NCI-H774 (cell line): ENCODE measurements at regions not wholly inside any gene's neighbourhood (a gene's known extent, or its start where the extent isn't known, plus 50 kb on each side); places are given as distances from the start of the nearest gene placed in this dataset.
"Not testable (repeated sequence)": the region's sequence is repeated elsewhere in the genome, so short reads cannot be mapped to it uniquely, and the experiment has no call there.

Experiments used
- DNase-seq: peaks from one replicate; lab custom pipeline; 2025; lab: John Stamatoyannopoulos, UW

DNA sequence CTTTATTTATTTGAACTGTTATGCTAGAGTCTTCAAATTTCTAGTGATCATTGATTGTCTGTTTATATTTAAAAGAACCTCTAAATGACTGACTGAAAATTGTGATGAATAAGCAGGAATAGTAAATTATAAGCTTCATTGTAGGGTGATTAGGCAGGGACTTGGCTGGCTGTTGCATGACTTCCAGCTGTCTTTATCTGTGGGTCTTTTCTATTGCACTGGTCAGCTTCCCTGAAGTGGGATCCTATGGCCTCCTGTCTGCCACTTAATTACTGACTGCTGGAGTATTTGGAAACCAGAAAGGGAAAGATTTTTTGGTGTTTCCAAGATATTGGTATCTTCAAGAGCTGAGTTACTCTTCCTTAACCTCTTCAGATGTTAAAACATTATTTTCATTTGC is 123.0 kb upstream of the CCNH start:
- DNase-seq, result no peak

DNA sequence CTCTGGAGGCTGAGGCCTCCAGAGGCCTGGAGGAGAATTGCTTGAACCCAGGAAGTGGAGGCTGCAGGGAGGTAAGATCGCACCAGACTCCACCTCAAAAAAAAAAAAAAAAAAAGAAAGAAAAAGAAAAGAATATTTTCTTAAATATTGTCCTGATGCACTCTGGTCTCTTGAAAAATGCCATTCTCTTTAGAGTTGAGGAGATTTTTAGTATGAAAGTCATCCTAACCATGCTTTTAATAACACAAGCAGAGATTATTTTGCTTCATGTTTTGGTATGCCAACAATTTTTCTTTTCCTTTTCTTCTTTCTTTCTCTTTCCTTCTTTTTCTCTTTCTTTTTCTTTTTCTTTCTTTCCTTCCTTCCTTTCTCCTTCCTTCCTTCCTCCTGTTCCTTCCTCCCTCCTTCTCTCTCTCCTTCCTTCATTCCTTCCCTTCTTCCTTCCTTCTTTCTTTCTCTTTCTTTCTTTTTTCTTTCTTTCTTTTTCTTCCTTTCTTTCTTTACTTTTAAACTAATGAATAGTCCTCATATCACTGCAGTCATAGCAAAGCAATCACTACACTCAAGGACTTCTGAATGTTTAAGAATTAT is 116.9 kb upstream of the CCNH start:
- no peak for DNase-seq

DNA sequence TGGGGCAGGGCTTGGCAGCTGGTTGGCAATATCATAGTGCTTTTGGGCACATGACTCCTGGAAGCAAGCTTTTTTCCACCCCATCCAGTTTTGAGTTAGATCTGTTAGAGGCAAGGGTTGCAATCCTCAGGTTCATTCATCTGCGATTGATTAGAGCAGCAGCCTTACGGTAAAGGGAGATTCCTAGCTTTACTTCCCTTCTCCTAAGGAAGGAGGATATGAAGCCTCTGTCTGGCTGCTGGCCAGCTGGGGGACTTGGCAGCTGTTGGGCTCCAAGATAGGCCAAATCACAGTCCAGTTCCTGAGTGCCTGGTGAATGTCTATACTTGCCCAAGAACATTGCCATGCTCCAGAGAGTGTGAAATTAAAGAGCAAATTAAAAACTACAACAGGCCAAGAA is 113.4 kb upstream of the CCNH start:
- no peak for DNase-seq

DNA sequence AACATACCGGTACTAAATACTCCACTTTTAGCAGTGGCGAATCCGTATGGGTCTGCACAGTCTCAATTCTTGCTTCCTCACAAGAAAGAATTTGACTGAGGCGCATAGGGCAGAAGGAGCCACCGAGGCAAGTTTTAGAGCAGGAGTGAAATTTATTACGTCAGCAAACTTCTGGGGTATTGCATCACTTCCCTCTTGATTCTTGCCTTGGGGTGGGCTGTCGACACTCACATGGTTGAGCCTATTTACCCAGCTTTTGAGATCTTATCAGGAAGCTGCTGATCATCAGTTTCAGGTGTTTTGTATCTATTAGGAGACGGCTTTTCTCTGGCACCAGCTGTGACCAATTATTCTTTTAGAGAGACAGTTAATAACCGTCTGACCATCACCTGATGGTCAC is 111.5 kb upstream of the CCNH start:
- no peak for DNase-seq

DNA sequence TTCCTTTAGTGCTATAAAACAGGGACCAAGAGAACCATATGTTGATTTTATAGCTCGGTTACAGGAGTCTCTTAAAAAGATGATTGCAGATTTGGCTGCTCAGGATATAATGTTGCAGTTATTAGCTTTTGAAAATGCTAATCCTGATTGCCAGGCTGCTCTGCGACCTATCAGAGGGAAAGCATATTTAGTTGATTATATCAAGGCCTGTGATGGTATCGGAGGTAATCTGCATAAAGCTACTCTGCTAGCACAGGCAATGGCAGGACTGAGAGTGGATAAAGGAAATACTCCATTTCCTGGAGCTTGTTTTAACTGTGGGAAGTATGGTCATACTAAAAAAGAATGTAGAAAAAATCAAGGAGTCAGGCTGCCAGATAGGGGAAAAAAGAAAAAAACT is 99.0 kb upstream of the CCNH start:
- DNase-seq, result not testable (repeated sequence)

DNA sequence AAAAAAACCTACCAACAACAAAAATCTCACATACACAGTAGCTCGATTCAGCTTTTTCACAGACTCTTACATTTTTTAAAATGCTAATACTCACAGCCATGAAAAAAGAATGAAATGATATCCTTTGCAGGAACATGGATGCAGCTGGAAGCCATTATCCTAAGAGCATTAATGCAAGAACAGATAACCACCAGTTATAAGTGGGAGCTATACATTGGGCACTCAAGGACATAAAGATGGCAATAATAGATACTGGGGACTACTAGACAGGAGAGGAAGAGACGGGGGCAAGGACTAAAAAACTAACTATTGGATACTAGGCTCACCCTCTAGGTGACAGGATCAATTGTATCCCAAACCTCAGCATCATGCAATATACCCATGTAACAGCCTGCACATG is 90.3 kb upstream of the CCNH start:
- DNase-seq, result no peak

DNA sequence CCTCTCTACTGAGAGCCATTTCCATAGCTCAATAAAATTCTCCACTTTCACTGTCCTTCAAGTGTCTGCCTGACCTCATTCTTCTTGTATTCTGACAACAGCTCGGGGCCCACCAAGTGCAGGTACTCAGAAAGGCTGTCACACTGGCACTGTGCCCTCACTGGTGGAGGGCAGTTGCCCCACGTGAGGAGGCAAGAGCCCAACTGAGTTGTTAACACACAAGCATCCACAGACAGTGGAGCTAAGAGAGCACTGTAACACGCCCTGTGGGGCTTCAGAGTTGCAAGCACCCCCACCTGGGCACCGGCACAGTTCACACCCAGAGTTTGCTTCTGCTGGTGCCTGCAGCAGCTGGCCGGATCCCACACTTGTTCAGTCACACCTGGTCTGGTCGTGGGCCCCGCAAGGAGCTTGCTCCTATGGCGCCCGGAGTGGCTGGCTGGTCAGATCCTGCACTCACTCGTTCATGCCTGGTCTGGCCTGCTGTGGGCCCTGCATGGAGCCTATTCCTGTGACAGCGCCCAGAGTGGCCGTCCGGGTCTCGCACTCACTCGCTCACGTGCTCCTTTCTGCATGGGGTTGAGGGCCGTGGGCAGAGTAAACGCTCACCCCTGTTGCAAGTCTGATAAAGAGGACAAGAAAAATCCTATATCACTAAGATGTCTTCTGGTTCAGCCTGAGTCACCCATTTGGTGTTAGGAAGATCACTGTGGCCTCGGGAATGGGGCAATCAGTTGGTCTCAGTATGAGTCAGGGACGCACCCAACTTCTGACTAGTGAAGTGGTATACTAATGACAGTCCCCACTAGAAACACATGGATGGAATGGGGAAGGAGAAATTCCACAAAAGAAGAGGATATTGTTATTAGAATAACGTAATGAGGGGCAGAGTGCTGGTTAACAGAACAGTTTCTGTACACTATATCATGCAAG is 87.0 kb upstream of the CCNH start:
- no peak for DNase-seq
